CD4-positive, alpha-beta memory T cell (primary cell): ENCODE measurements at regions not wholly inside any gene's neighbourhood (a gene's known extent, or its start where the extent isn't known, plus 50 kb on each side); places are given as distances from the start of the nearest gene placed in this dataset.

Source experiments
- CTCF ChIA-PET: fragments of 350-600 bp; sonication (Branson Sonifier 250); formaldehyde crosslinking; loops from one replicate; lab custom pipeline; 2021; ENCODE audit warnings: inconsistent platforms; ENCODE audit not compliant: partially characterized antibody; lab: Charles Lee
- POLR2A ChIA-PET: fragments of 350-600 bp; sonication (Branson Sonifier 250); formaldehyde crosslinking; loops from one replicate; lab custom pipeline; 2021; ENCODE audit not compliant: partially characterized antibody; lab: Charles Lee
- DNase-seq, 5 donors: peaks; one replicate each; pipeline versions ENCODE4 v3.0.0 to v3.0.0-alpha.2; 2020 to 2022; ENCODE audit warnings: mixed read lengths in 1 of 5
- H3K27ac ChIP-seq: one replicate; pipeline ENCODE4 v1.7.0; 2013; ENCODE audit warnings: low read depth, low read length
- H3K27me3 ChIP-seq: 2 replicates; pipeline ENCODE4 v1.7.0; 2013; ENCODE audit warnings: mild to moderate bottlenecking, low read length, moderate library complexity; ENCODE audit not compliant: insufficient read depth
- H3K36me3 ChIP-seq: 2 replicates; pipeline ENCODE4 v1.7.0; 2013; ENCODE audit warnings: mild to moderate bottlenecking, low read length, moderate library complexity; ENCODE audit not compliant: insufficient read depth
- H3K4me1 ChIP-seq: 2 replicates; pipeline ENCODE4 v1.7.0; 2013; ENCODE audit warnings: mild to moderate bottlenecking, low read length, moderate library complexity; ENCODE audit not compliant: insufficient read depth
- H3K4me3 ChIP-seq, 2 donors: one replicate each; pipeline ENCODE4 v1.7.0; 2013; ENCODE audit warnings: low read length in 2 of 2, mild to moderate bottlenecking in 1 of 2
- H3K9me3 ChIP-seq, 2 donors: one replicate each; pipeline ENCODE4 v1.7.0; 2013; ENCODE audit warnings: low read length in 2 of 2, control low read depth in 1 of 2; ENCODE audit not compliant: control insufficient read depth in 1 of 2
- H3K27ac Mint-ChIP-seq, 7 donors: one replicate each; pipeline ENCODE4 v1.8.0; 2020 to 2021; ENCODE audit warnings: mixed read lengths in 7 of 7, mild to moderate bottlenecking in 6 of 7, inconsistent platforms in 3 of 7, moderate library complexity in 3 of 7
- H3K27me3 Mint-ChIP-seq, 2 donors: one replicate each; pipeline ENCODE4 v1.8.0; 2020 to 2021; ENCODE audit warnings: mixed read lengths in 2 of 2
- H3K36me3 Mint-ChIP-seq, 2 donors: one replicate each; pipeline ENCODE4 v1.8.0; 2020 to 2021; ENCODE audit warnings: mixed read lengths in 2 of 2, inconsistent platforms in 1 of 2, mild to moderate bottlenecking in 1 of 2
- H3K4me1 Mint-ChIP-seq, 4 donors: one replicate each; pipeline ENCODE4 v1.8.0; 2020 to 2021; ENCODE audit warnings: mixed read lengths in 4 of 4, mild to moderate bottlenecking in 1 of 4
- H3K4me3 Mint-ChIP-seq, 8 donors: one replicate each; pipeline ENCODE4 v1.8.0; 2020 to 2021; ENCODE audit warnings: mixed read lengths in 8 of 8, mild to moderate bottlenecking in 7 of 8, moderate library complexity in 6 of 8, inconsistent platforms in 3 of 8
- H3K9me3 Mint-ChIP-seq, 8 donors: one replicate each; pipeline ENCODE4 v1.8.0; 2020 to 2021; ENCODE audit warnings: mixed read lengths in 8 of 8, mild to moderate bottlenecking in 5 of 8, inconsistent platforms in 3 of 8, moderate library complexity in 1 of 8
- intact Hi-C: fragments of 100-400 bp; cut with micrococcal nuclease; formaldehyde crosslinking; loops from one replicate; pipeline ENCODE4 v1.15.1; 2023

DNA sequence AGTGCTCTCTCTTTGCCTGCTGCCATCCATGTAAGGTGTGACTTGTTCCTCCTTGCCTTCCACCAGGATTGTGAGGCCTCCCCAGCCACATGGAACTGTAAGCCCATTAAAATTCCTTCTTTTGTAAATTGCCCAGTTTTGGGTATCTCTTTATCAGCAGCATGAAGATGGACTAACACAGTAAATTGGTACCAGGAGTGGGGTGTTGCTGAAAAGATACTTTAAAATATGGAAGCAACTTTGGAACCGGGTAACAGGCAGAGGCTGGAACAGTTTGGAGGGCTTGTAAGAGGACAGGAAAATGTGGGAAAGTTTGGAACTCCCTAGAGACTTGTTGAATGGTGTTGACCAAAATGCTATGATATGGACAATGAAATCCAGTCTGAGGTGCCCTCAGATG, 63.8 kb upstream of the PPP1R9A start:
- intact Hi-C loops: no loop called here
- no peaks in the 10 kb centered on the region for H3K36me3 ChIP-seq
- Mint-ChIP-seq H3K27ac (no peak overlapping the region), H3K4me3 (no peak overlapping the region), H3K9me3 (peaks cover 2 to 55% (median 40%) of the 10 kb centered on the region in 8 donors), H3K36me3 (peaks cover 0 to 9% of the 10 kb centered on the region in 2 donors), H3K4me1 (no peaks in the 10 kb centered on the region), H3K27me3 (no peaks in the 10 kb centered on the region)
- DNase-seq: no peak
- no peak overlapping the region for H3K27ac ChIP-seq
- H3K4me3 ChIP-seq: no peak overlapping the region
- H3K27me3 ChIP-seq: no peaks in the 10 kb centered on the region
- CTCF ChIA-PET: no interaction called here
- no peaks in the 10 kb centered on the region for H3K4me1 ChIP-seq
- POLR2A ChIA-PET: no interaction called here
- H3K9me3 ChIP-seq: peaks cover under 1 to 11% of the 10 kb centered on the region in 2 donors

DNA sequence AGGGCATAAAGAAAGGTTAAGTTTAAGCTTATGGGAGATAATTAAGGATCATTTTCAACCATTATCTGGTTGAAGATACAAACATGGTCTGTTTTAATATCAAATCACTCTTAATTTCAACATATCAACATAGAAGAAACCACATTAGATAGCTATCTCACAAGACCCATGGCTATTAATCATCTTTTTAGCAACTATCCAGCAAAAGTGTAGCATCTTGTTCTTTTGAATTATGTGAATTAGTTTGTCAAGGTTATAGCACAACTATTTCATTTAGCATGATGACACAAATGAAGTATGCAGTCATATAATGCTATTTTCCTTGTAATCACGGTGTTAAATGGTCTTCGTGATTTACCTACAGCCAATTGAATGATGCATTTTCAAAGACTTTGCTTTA, 58.9 kb upstream of the PPP1R9A start:
- H3K27me3 ChIP-seq: no peaks in the 10 kb centered on the region
- Mint-ChIP-seq H3K9me3 (peaks cover 0 to 22% (median 18%) of the 10 kb centered on the region in 8 donors), H3K36me3 (peaks cover 0 to 3% of the 10 kb centered on the region in 2 donors), H3K4me1 (no peaks in the 10 kb centered on the region), H3K27ac (no peak overlapping the region), H3K4me3 (no peak overlapping the region), H3K27me3 (no peaks in the 10 kb centered on the region)
- H3K4me1 ChIP-seq: no peaks in the 10 kb centered on the region
- H3K4me3 ChIP-seq: no peak overlapping the region
- no peak overlapping the region for H3K27ac ChIP-seq
- ChIA-PET POLR2A (no interaction called here), CTCF (no interaction called here)
- intact Hi-C loops: no loop called here
- no peak for DNase-seq
- H3K36me3 ChIP-seq: no peaks in the 10 kb centered on the region
- peaks cover 0 to 8% of the 10 kb centered on the region in 2 donors for H3K9me3 ChIP-seq

DNA sequence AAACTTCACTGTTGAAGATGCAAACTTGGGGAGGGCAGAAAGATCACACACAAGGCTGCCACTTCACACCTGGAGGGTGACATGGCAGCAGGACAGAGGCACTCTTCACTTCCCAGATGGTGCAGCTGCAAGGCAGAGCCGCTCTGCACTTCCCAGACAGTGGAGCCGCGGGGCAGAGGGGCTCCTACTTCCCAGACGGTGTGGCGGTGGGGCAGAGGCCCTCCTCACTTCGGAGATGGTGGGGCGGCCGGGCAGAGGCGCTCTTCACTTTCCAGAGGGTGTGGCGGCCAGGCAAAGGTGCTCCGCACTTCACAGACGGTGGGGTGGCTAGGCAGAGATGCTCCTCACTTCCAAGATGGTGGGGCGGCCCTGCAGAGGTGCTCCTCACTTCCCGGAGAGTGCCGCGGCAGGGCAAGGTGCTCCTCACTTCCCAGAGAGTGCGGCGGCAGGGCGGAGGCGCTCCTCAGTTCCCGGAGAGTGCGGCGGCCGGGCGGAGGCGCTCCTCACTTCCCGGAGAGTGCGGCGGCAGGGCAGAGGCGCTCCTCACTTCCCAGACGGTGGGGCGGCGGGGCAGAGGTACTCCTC, 58.3 kb upstream of the PPP1R9A start:
- H3K4me3 ChIP-seq: no peak overlapping the region
- Mint-ChIP-seq H3K4me1 (no peaks in the 10 kb centered on the region), H3K27ac (no peak overlapping the region), H3K36me3 (no peaks in the 10 kb centered on the region), H3K27me3 (no peaks in the 10 kb centered on the region), H3K9me3 (peaks cover 0 to 17% (median 14%) of the 10 kb centered on the region in 8 donors), H3K4me3 (no peak overlapping the region)
- ChIA-PET POLR2A (no interaction called here), CTCF (no interaction called here)
- no peaks in the 10 kb centered on the region for H3K4me1 ChIP-seq
- H3K27me3 ChIP-seq: no peaks in the 10 kb centered on the region
- H3K9me3 ChIP-seq: peaks cover 0 to 6% of the 10 kb centered on the region in 2 donors
- H3K36me3 ChIP-seq: no peaks in the 10 kb centered on the region
- intact Hi-C loops: no loop called here
- H3K27ac ChIP-seq: no peak overlapping the region
- no peak for DNase-seq

DNA sequence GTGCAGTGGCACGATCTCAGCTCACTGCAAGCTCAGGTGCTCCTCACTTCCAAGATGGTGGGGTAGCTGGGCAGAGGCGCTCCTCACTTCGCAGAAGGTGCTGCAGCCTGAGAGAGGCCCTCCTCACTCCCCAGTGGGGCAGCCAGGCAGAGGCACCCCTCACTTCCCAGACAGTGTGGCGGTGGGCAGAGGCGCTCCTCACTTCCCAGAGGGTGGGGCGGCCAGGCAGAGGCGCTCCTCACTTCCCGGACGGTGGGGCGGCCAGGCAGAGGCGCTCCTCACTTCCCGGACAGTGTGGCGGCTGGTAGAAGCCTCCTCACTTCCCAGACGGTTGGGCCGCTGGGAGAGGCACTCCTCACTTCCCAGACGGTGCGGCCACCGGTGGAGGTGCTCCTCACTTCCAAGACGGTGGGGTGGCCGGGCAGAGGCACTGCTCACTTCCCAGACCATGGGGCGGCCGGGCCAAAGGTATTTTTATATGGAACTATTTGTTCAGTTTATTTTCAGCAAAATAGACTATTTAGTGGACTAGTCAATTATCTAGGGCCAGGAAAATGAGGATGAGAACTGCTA, 57.7 kb upstream of the PPP1R9A start:
- H3K27ac Mint-ChIP-seq: no peak overlapping the region
- Histone ChIP-seq H3K9me3 (no peaks in the 10 kb centered on the region), H3K4me3 (no peak overlapping the region), H3K4me1 (no peaks in the 10 kb centered on the region), H3K27ac (no peak overlapping the region), H3K36me3 (no peaks in the 10 kb centered on the region), H3K27me3 (no peaks in the 10 kb centered on the region)
- DNase-seq: no peak
- ChIA-PET POLR2A (no interaction called here), CTCF (no interaction called here)
- no peaks in the 10 kb centered on the region for H3K36me3 Mint-ChIP-seq
- H3K9me3 Mint-ChIP-seq: peaks cover 0 to 16% (median 12%) of the 10 kb centered on the region in 8 donors
- no peaks in the 10 kb centered on the region for H3K4me1 Mint-ChIP-seq
- intact Hi-C loops: no loop called here
- no peak overlapping the region for H3K4me3 Mint-ChIP-seq
- no peaks in the 10 kb centered on the region for H3K27me3 Mint-ChIP-seq

DNA sequence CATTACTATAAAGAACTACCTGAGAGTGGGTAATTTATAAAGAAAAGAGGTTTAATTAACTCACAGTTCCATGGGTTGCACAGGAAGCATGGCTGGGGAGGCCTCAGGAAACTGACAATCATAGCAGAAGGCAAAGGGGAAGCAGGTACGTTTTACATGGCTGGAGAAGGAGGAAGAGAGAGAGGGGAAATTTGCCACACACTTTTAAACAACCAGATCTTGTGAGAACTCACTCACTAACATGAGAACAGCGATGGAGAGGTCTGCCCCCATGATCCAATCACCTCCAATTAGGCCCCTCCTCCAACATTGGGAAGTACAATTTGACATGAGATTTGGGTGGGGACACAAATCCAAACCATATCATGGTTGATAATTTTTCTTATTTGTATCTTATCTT, 51.8 kb upstream of the PPP1R9A start:
- intact Hi-C loops: no loop called here
- Mint-ChIP-seq H3K27ac (no peak overlapping the region), H3K9me3 (peaks cover 0 to 9% (median 1%) of the 10 kb centered on the region in 8 donors), H3K4me1 (no peaks in the 10 kb centered on the region), H3K36me3 (no peaks in the 10 kb centered on the region), H3K27me3 (no peaks in the 10 kb centered on the region), H3K4me3 (no peak overlapping the region)
- ChIA-PET POLR2A (no interaction called here), CTCF (no interaction called here)
- Histone ChIP-seq H3K27ac (no peak overlapping the region), H3K4me3 (no peak overlapping the region), H3K4me1 (no peaks in the 10 kb centered on the region), H3K36me3 (no peaks in the 10 kb centered on the region), H3K27me3 (no peaks in the 10 kb centered on the region), H3K9me3 (no peaks in the 10 kb centered on the region)
- DNase-seq: no peak

DNA sequence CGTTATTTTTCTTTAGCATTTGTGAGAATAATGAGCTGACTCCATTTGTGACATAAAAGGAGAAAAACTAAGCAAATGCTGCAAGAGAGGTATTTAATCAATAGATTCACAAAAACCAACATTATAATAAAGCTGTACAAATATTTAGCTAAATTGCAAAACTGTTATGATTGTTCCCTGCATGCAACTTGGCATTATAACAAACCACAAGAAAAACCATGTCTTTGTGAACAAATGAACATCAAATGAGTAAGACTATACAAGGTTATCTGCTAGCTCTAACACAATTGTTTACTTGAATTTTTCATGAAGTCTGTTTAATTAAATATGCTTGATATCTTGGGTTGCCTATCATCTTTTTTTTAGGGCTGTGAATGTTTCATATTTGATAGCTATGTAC, 50.8 kb upstream of the PPP1R9A start:
- intact Hi-C loops: no loop called here
- Mint-ChIP-seq H3K27ac (no peak overlapping the region), H3K4me3 (no peak overlapping the region), H3K4me1 (no peaks in the 10 kb centered on the region), H3K9me3 (peaks cover 0 to 9% (median 1%) of the 10 kb centered on the region in 8 donors), H3K36me3 (no peaks in the 10 kb centered on the region), H3K27me3 (no peaks in the 10 kb centered on the region)
- H3K4me3 ChIP-seq: no peak overlapping the region
- H3K27ac ChIP-seq: no peak overlapping the region
- no peak for DNase-seq
- no peaks in the 10 kb centered on the region for H3K9me3 ChIP-seq
- POLR2A ChIA-PET: no interaction called here
- H3K27me3 ChIP-seq: no peaks in the 10 kb centered on the region
- H3K4me1 ChIP-seq: no peaks in the 10 kb centered on the region
- CTCF ChIA-PET: no interaction called here
- no peaks in the 10 kb centered on the region for H3K36me3 ChIP-seq
